Skeletal muscle tissue (tissue), 3 donors: ENCODE measurements at regions not wholly inside any gene's neighbourhood (a gene's known extent, or its start where the extent isn't known, plus 50 kb on each side); places are given as distances from the start of the nearest gene placed in this dataset.

Experiments used
- H3K27ac ChIP-seq: one replicate; pipeline ENCODE4 v1.7.0; 2013; ENCODE audit warnings: mild to moderate bottlenecking, low read depth, low read length, inconsistent platforms
- H3K27me3 ChIP-seq, 3 donors: one replicate each; pipeline ENCODE4 v1.7.0; 2013; ENCODE audit warnings: low read length in 3 of 3; ENCODE audit not compliant: control insufficient read depth in 3 of 3, insufficient read depth in 3 of 3
- H3K36me3 ChIP-seq, 3 donors: one replicate each; pipeline ENCODE4 v1.7.0; 2013; ENCODE audit warnings: low read length in 3 of 3; ENCODE audit not compliant: control insufficient read depth in 3 of 3, insufficient read depth in 3 of 3
- H3K4me1 ChIP-seq, 3 donors: one replicate each; pipeline ENCODE4 v1.7.0; 2013; ENCODE audit warnings: low read length in 3 of 3, mild to moderate bottlenecking in 3 of 3; ENCODE audit not compliant: control insufficient read depth in 3 of 3, insufficient read depth in 3 of 3
- H3K4me3 ChIP-seq, 3 donors: one replicate each; pipeline ENCODE4 v1.7.0; 2013; ENCODE audit warnings: low read length in 3 of 3
- H3K9ac ChIP-seq, 3 donors: one replicate each; pipeline ENCODE4 v1.7.0; 2013; ENCODE audit warnings: low read length in 3 of 3, mild to moderate bottlenecking in 3 of 3, moderate library complexity in 2 of 3, low read depth in 1 of 3
- H3K9me3 ChIP-seq, 3 donors: one replicate each; pipeline ENCODE4 v1.7.0; 2013; ENCODE audit warnings: low read length in 3 of 3; ENCODE audit not compliant: control insufficient read depth in 3 of 3
- donor health status: Osteomylitis.

- Histone ChIP-seq H3K4me1 (no peaks in the 10 kb centered on the region), H3K4me3 (no peak overlapping the region), H3K9me3 (no peaks in the 10 kb centered on the region), H3K27ac (no peak overlapping the region), H3K36me3 (no peaks in the 10 kb centered on the region), H3K9ac (no peak overlapping the region), H3K27me3 (no peaks in the 10 kb centered on the region)
Observed at GRCh38 chr3:1007866-1008265, 85.0 kb upstream of the CNTN6 start.

- Histone ChIP-seq H3K27ac (no peak overlapping the region), H3K4me3 (no peak overlapping the region), H3K9me3 (no peaks in the 10 kb centered on the region), H3K27me3 (no peaks in the 10 kb centered on the region), H3K4me1 (no peaks in the 10 kb centered on the region), H3K9ac (no peak overlapping the region), H3K36me3 (no peaks in the 10 kb centered on the region)
Observed at GRCh38 chr3:1010228-1010627, 82.6 kb upstream of the CNTN6 start.

- Histone ChIP-seq H3K36me3 (no peaks in the 10 kb centered on the region), H3K4me3 (no peak overlapping the region), H3K9ac (no peak overlapping the region), H3K27me3 (no peaks in the 10 kb centered on the region), H3K27ac (no peak overlapping the region), H3K9me3 (peaks cover 0 to 2% (median 0%) of the 10 kb centered on the region in 3 donors), H3K4me1 (no peaks in the 10 kb centered on the region)
Observed at GRCh38 chr3:1015826-1016225, 77.0 kb upstream of the CNTN6 start.

- Histone ChIP-seq H3K36me3 (no peaks in the 10 kb centered on the region), H3K9ac (no peak overlapping the region), H3K9me3 (peaks cover 0 to 2% (median 0%) of the 10 kb centered on the region in 3 donors), H3K27ac (no peak overlapping the region), H3K4me1 (no peaks in the 10 kb centered on the region), H3K27me3 (no peaks in the 10 kb centered on the region), H3K4me3 (no peak overlapping the region)
Observed at GRCh38 chr3:1017870-1018269, 75.0 kb upstream of the CNTN6 start.

GRCh38 chr3:1019157-1019556 is 73.7 kb upstream of the CNTN6 start:
- no peaks in the 10 kb centered on the region for H3K27me3 ChIP-seq
- H3K4me1 ChIP-seq = no peaks in the 10 kb centered on the region
- H3K36me3 ChIP-seq = no peaks in the 10 kb centered on the region
- H3K9me3 ChIP-seq = peaks cover 0 to 2% (median 0%) of the 10 kb centered on the region in 3 donors
- no peak overlapping the region for H3K27ac ChIP-seq
- H3K9ac ChIP-seq = no peak overlapping the region
- no peak overlapping the region for H3K4me3 ChIP-seq

GRCh38 chr3:1026395-1026794 is 66.4 kb upstream of the CNTN6 start:
- Histone ChIP-seq H3K27me3 (no peaks in the 10 kb centered on the region), H3K9ac (no peak overlapping the region), H3K9me3 (no peaks in the 10 kb centered on the region), H3K27ac (no peak overlapping the region), H3K4me1 (no peaks in the 10 kb centered on the region), H3K36me3 (no peaks in the 10 kb centered on the region), H3K4me3 (no peak overlapping the region)

- Histone ChIP-seq H3K27me3 (no peaks in the 10 kb centered on the region), H3K36me3 (no peaks in the 10 kb centered on the region), H3K4me1 (no peaks in the 10 kb centered on the region), H3K27ac (no peak overlapping the region), H3K9me3 (peaks cover 0 to 3% (median 0%) of the 10 kb centered on the region in 3 donors), H3K4me3 (no peak overlapping the region), H3K9ac (no peak overlapping the region)
Observed at GRCh38 chr3:1036207-1036826, 56.5 kb upstream of the CNTN6 start.

- Histone ChIP-seq H3K4me3 (no peak overlapping the region), H3K9ac (no peak overlapping the region), H3K27me3 (no peaks in the 10 kb centered on the region), H3K27ac (no peak overlapping the region), H3K9me3 (peaks cover 0 to 3% (median 0%) of the 10 kb centered on the region in 3 donors), H3K4me1 (no peaks in the 10 kb centered on the region), H3K36me3 (no peaks in the 10 kb centered on the region)
Observed at GRCh38 chr3:1037631-1038030, 55.2 kb upstream of the CNTN6 start.
